ENCODE measurements at regions not wholly inside any gene's neighbourhood (a gene's known extent, or its start where the extent isn't known, plus 50 kb on each side); places are given as distances from the start of the nearest gene placed in this dataset.
"Not testable (repeated sequence)": the region's sequence is repeated elsewhere in the genome, so short reads cannot be mapped to it uniquely, and the experiment has no call there.

GRCh38 chr4:187889651-187890050, 105.9 kb upstream of the ZFP42 start:
- WGBS (ENCODE audit: insufficient coverage, insufficient read length): no CpG with 5 or more reads among the region's 6 CpGs
- no peaks in the 10 kb centered on the region for H3K36me3 ChIP-seq (ENCODE audit: control insufficient read depth, insufficient read depth, low read length)
- DNase-seq (ENCODE audit: low read depth, low spot score): no peak
- H3K9me3 ChIP-seq (ENCODE audit: control insufficient read depth, insufficient read depth, low read length): no peaks in the 10 kb centered on the region
- H3K4me3 ChIP-seq (ENCODE audit: low read length): no peak overlapping the region
- H3K27me3 ChIP-seq (ENCODE audit: control insufficient read depth, insufficient read depth, low read length): no peaks in the 10 kb centered on the region
- H3K27ac ChIP-seq (ENCODE audit: low read length): no peak overlapping the region
- H3K4me1 ChIP-seq (ENCODE audit: control insufficient read depth, insufficient read depth, low read length): no peaks in the 10 kb centered on the region

GRCh38 chr4:187893418-187893817, 102.2 kb upstream of the ZFP42 start:
- Histone ChIP-seq H3K9me3 (ENCODE audit: control insufficient read depth, insufficient read depth, low read length) (no peaks in the 10 kb centered on the region), H3K4me3 (ENCODE audit: low read length) (no peak overlapping the region), H3K27ac (ENCODE audit: low read length) (no peak overlapping the region), H3K27me3 (ENCODE audit: control insufficient read depth, insufficient read depth, low read length) (no peaks in the 10 kb centered on the region), H3K36me3 (ENCODE audit: control insufficient read depth, insufficient read depth, low read length) (no peaks in the 10 kb centered on the region), H3K4me1 (ENCODE audit: control insufficient read depth, insufficient read depth, low read length) (no peaks in the 10 kb centered on the region)
- WGBS (ENCODE audit: insufficient coverage, insufficient read length): no CpG with 5 or more reads among the region's 5 CpGs
- DNase-seq (ENCODE audit: low read depth, low spot score): no peak

- no peaks in the 10 kb centered on the region for H3K4me1 ChIP-seq (ENCODE audit: control insufficient read depth, insufficient read depth, low read length)
- H3K27ac ChIP-seq (ENCODE audit: low read length): no peak overlapping the region
- H3K36me3 ChIP-seq (ENCODE audit: control insufficient read depth, insufficient read depth, low read length): no peaks in the 10 kb centered on the region
- no peaks in the 10 kb centered on the region for H3K27me3 ChIP-seq (ENCODE audit: control insufficient read depth, insufficient read depth, low read length)
- no peak for DNase-seq (ENCODE audit: low read depth, low spot score)
- H3K9me3 ChIP-seq (ENCODE audit: control insufficient read depth, insufficient read depth, low read length): no peaks in the 10 kb centered on the region
- H3K4me3 ChIP-seq (ENCODE audit: low read length): no peak overlapping the region
- no CpG with 5 or more reads among the region's 5 CpGs for WGBS (ENCODE audit: insufficient coverage, insufficient read length)
These were observed 92.5 kb upstream of the ZFP42 start for GRCh38 chr4:187903106-187903505.

GRCh38 chr4:187903700-187904099, 91.9 kb upstream of the ZFP42 start:
- Histone ChIP-seq H3K4me1 (ENCODE audit: control insufficient read depth, insufficient read depth, low read length) (no peaks in the 10 kb centered on the region), H3K27ac (ENCODE audit: low read length) (no peak overlapping the region), H3K27me3 (ENCODE audit: control insufficient read depth, insufficient read depth, low read length) (no peaks in the 10 kb centered on the region), H3K4me3 (ENCODE audit: low read length) (no peak overlapping the region), H3K36me3 (ENCODE audit: control insufficient read depth, insufficient read depth, low read length) (no peaks in the 10 kb centered on the region), H3K9me3 (ENCODE audit: control insufficient read depth, insufficient read depth, low read length) (no peaks in the 10 kb centered on the region)
- no CpG with 5 or more reads among the region's 1 CpG for WGBS (ENCODE audit: insufficient coverage, insufficient read length)
- no peak for DNase-seq (ENCODE audit: low read depth, low spot score)

- H3K27ac ChIP-seq (ENCODE audit: low read length): no peak overlapping the region
- no peak for DNase-seq (ENCODE audit: low read depth, low spot score)
- no CpG with 5 or more reads among the region's 6 CpGs for WGBS (ENCODE audit: insufficient coverage, insufficient read length)
These were observed 87.5 kb upstream of the ZFP42 start for GRCh38 chr4:187908079-187908561.

GRCh38 chr4:187908731-187909130, 86.8 kb upstream of the ZFP42 start:
- Histone ChIP-seq H3K4me3 (ENCODE audit: low read length) (no peak overlapping the region), H3K36me3 (ENCODE audit: control insufficient read depth, insufficient read depth, low read length) (no peaks in the 10 kb centered on the region), H3K9me3 (ENCODE audit: control insufficient read depth, insufficient read depth, low read length) (no peaks in the 10 kb centered on the region), H3K4me1 (ENCODE audit: control insufficient read depth, insufficient read depth, low read length) (no peaks in the 10 kb centered on the region), H3K27ac (ENCODE audit: low read length) (no peak overlapping the region), H3K27me3 (ENCODE audit: control insufficient read depth, insufficient read depth, low read length) (no peaks in the 10 kb centered on the region)
- no peak for DNase-seq (ENCODE audit: low read depth, low spot score)
- no CpG with 5 or more reads among the region's 2 CpGs for WGBS (ENCODE audit: insufficient coverage, insufficient read length)

More at GRCh38 chr4:187908079-187908561, 87.5 kb upstream of the ZFP42 start:
- Histone ChIP-seq H3K4me3 (ENCODE audit: low read length) (no peak overlapping the region), H3K36me3 (ENCODE audit: control insufficient read depth, insufficient read depth, low read length) (no peaks in the 10 kb centered on the region), H3K9me3 (ENCODE audit: control insufficient read depth, insufficient read depth, low read length) (no peaks in the 10 kb centered on the region), H3K27me3 (ENCODE audit: control insufficient read depth, insufficient read depth, low read length) (no peaks in the 10 kb centered on the region), H3K4me1 (ENCODE audit: control insufficient read depth, insufficient read depth, low read length) (no peaks in the 10 kb centered on the region)

GRCh38 chr4:187910741-187911140, 84.8 kb upstream of the ZFP42 start:
- no peak for DNase-seq (ENCODE audit: low read depth, low spot score)
- Histone ChIP-seq H3K36me3 (ENCODE audit: control insufficient read depth, insufficient read depth, low read length) (no peaks in the 10 kb centered on the region), H3K27ac (ENCODE audit: low read length) (no peak overlapping the region), H3K4me3 (ENCODE audit: low read length) (no peak overlapping the region), H3K4me1 (ENCODE audit: control insufficient read depth, insufficient read depth, low read length) (no peaks in the 10 kb centered on the region), H3K9me3 (ENCODE audit: control insufficient read depth, insufficient read depth, low read length) (no peaks in the 10 kb centered on the region), H3K27me3 (ENCODE audit: control insufficient read depth, insufficient read depth, low read length) (no peaks in the 10 kb centered on the region)
- WGBS (ENCODE audit: insufficient coverage, insufficient read length): no CpG with 5 or more reads among the region's 4 CpGs

GRCh38 chr4:187915406-187915805, 80.2 kb upstream of the ZFP42 start:
- H3K4me1 ChIP-seq (ENCODE audit: control insufficient read depth, insufficient read depth, low read length); H3K36me3 ChIP-seq (ENCODE audit: control insufficient read depth, insufficient read depth, low read length); DNase-seq (ENCODE audit: low read depth, low spot score); H3K27ac ChIP-seq (ENCODE audit: low read length); H3K27me3 ChIP-seq (ENCODE audit: control insufficient read depth, insufficient read depth, low read length); H3K9me3 ChIP-seq (ENCODE audit: control insufficient read depth, insufficient read depth, low read length); H3K4me3 ChIP-seq (ENCODE audit: low read length): not testable (repeated sequence)
- no CpG with 5 or more reads among the region's 5 CpGs for WGBS (ENCODE audit: insufficient coverage, insufficient read length)

GRCh38 chr4:187919966-187920365, 75.6 kb upstream of the ZFP42 start:
- WGBS (ENCODE audit: insufficient coverage, insufficient read length): no CpG with 5 or more reads among the region's 3 CpGs
- Histone ChIP-seq H3K4me3 (ENCODE audit: low read length) (no peak overlapping the region), H3K36me3 (ENCODE audit: control insufficient read depth, insufficient read depth, low read length) (no peaks in the 10 kb centered on the region), H3K27me3 (ENCODE audit: control insufficient read depth, insufficient read depth, low read length) (no peaks in the 10 kb centered on the region), H3K4me1 (ENCODE audit: control insufficient read depth, insufficient read depth, low read length) (no peaks in the 10 kb centered on the region), H3K27ac (ENCODE audit: low read length) (no peak overlapping the region), H3K9me3 (ENCODE audit: control insufficient read depth, insufficient read depth, low read length) (no peaks in the 10 kb centered on the region)
- no peak for DNase-seq (ENCODE audit: low read depth, low spot score)

- H3K9me3 ChIP-seq (ENCODE audit: control insufficient read depth, insufficient read depth, low read length): no peaks in the 10 kb centered on the region
- no peak for DNase-seq (ENCODE audit: low read depth, low spot score)
- no peaks in the 10 kb centered on the region for H3K36me3 ChIP-seq (ENCODE audit: control insufficient read depth, insufficient read depth, low read length)
- no peak overlapping the region for H3K4me3 ChIP-seq (ENCODE audit: low read length)
- H3K27me3 ChIP-seq (ENCODE audit: control insufficient read depth, insufficient read depth, low read length): no peaks in the 10 kb centered on the region
- H3K27ac ChIP-seq (ENCODE audit: low read length): no peak overlapping the region
- WGBS (ENCODE audit: insufficient coverage, insufficient read length): no CpG with 5 or more reads among the region's 8 CpGs
- no peaks in the 10 kb centered on the region for H3K4me1 ChIP-seq (ENCODE audit: control insufficient read depth, insufficient read depth, low read length)
These were observed 73.5 kb upstream of the ZFP42 start for GRCh38 chr4:187921946-187922623.

- no peaks in the 10 kb centered on the region for H3K27me3 ChIP-seq (ENCODE audit: control insufficient read depth, insufficient read depth, low read length)
- no peaks in the 10 kb centered on the region for H3K4me1 ChIP-seq (ENCODE audit: control insufficient read depth, insufficient read depth, low read length)
- no peaks in the 10 kb centered on the region; the same call in 1 of the 2 replicates for H3K9me3 ChIP-seq (ENCODE audit: control insufficient read depth, insufficient read depth, low read length)
- peak; percentile 52 for DNase-seq (ENCODE audit: low read depth, low spot score)
- H3K4me3 ChIP-seq (ENCODE audit: low read length): no peak overlapping the region
- no peak overlapping the region for H3K27ac ChIP-seq (ENCODE audit: low read length)
- no peaks in the 10 kb centered on the region for H3K36me3 ChIP-seq (ENCODE audit: control insufficient read depth, insufficient read depth, low read length)
- no CpG with 5 or more reads among the region's 7 CpGs for WGBS (ENCODE audit: insufficient coverage, insufficient read length)
These were observed 66.5 kb upstream of the ZFP42 start for GRCh38 chr4:187929024-187929423.

All from iPS DF 6.9 (cell line).